ENCODE measurements at regions not wholly inside any gene's neighbourhood (a gene's known extent, or its start where the extent isn't known, plus 50 kb on each side); places are given as distances from the start of the nearest gene placed in this dataset.
"Not testable (repeated sequence)": the region's sequence is repeated elsewhere in the genome, so short reads cannot be mapped to it uniquely, and the experiment has no call there.

- H3K36me3 ChIP-seq (ENCODE audit: control insufficient read depth in 2 of 2, extremely low read depth in 1 of 2, insufficient read depth in 2 of 2, low read length in 2 of 2); BruUV-seq (replicated peaks); H3K9me3 ChIP-seq (replicated peaks; ENCODE audit: control insufficient read depth, insufficient read depth, low read length); H3K4me2 ChIP-seq (ENCODE audit: insufficient read depth, low read length); H2AFZ ChIP-seq (ENCODE audit: low read depth, low read length); CTCF ChIA-PET; H3K4me3 ChIP-seq (replicated peaks in 1 of 3; ENCODE audit: insufficient read depth in 1 of 3, low read depth in 1 of 3, low read length in 3 of 3); intact Hi-C loops (cut with micrococcal nuclease); H3K9me1 ChIP-seq (replicated peaks; ENCODE audit: control insufficient read depth, extremely low read depth, insufficient read depth, low read length); H3K79me2 ChIP-seq (ENCODE audit: control insufficient read depth, insufficient read depth, low read length); DNase-seq (ENCODE audit: low read depth, low spot score); dilution Hi-C loops (cut with MboI; ENCODE audit: extremely low pct_ligation_motif_present, low sequenced_read_pairs); POLR2A ChIA-PET; H4K20me1 ChIP-seq (replicated peaks; ENCODE audit: control insufficient read depth, extremely low read depth, insufficient read depth, low read length); H3K9ac ChIP-seq (replicated peaks; ENCODE audit: extremely low read depth, insufficient read depth, low read length); H3K27me3 ChIP-seq (ENCODE audit: control insufficient read depth in 2 of 2, insufficient read depth in 2 of 2, low read length in 2 of 2); H3K27ac ChIP-seq (ENCODE audit: insufficient read depth, low read depth, low read length); H3K4me1 ChIP-seq (ENCODE audit: control insufficient read depth, extremely low read depth, insufficient read depth, low read length): not testable (repeated sequence)
- peak; percentile 98 for FAIRE-seq
These were observed 323.5 kb downstream of the KLF13 start for GRCh38 chr15:31650055-31650701.

GRCh38 chr15:31656915-31657314 is 330.3 kb downstream of the KLF13 start:
- H3K4me1 ChIP-seq (ENCODE audit: control insufficient read depth, extremely low read depth, insufficient read depth, low read length); CTCF ChIA-PET: not testable (repeated sequence)

GRCh38 chr15:31660816-31661215 is 334.2 kb downstream of the KLF13 start:
- no peak overlapping the region for H3K27ac ChIP-seq (ENCODE audit: insufficient read depth, low read depth, low read length)
- FAIRE-seq, result no peak
- no peaks in the 10 kb centered on the region for H3K9me1 ChIP-seq (replicated peaks; ENCODE audit: control insufficient read depth, extremely low read depth, insufficient read depth, low read length)
- H3K4me1 ChIP-seq (ENCODE audit: control insufficient read depth, extremely low read depth, insufficient read depth, low read length), result no peaks in the 10 kb centered on the region
- no TSS peak for BruUV-seq (replicated peaks)
- H3K36me3 ChIP-seq (ENCODE audit: control insufficient read depth in 2 of 2, extremely low read depth in 1 of 2, insufficient read depth in 2 of 2, low read length in 2 of 2), result no peaks in the 10 kb centered on the region
- no peaks in the 10 kb centered on the region for H3K9me3 ChIP-seq (replicated peaks; ENCODE audit: control insufficient read depth, insufficient read depth, low read length)
- dilution Hi-C loops (cut with MboI; ENCODE audit: extremely low pct_ligation_motif_present, low sequenced_read_pairs) (no loop called here), intact Hi-C loops (cut with micrococcal nuclease) (loop anchor here (10.0 kb wide), 1 partner anchor 916 kb away; no protein-coding TSS in a partner anchor)
- CTCF ChIA-PET, result no interaction called here
- no peaks in the 10 kb centered on the region for H3K27me3 ChIP-seq (ENCODE audit: control insufficient read depth in 2 of 2, insufficient read depth in 2 of 2, low read length in 2 of 2)
- no peak for DNase-seq (ENCODE audit: low read depth, low spot score)
- H4K20me1 ChIP-seq (replicated peaks; ENCODE audit: control insufficient read depth, extremely low read depth, insufficient read depth, low read length), result no peaks in the 10 kb centered on the region
- no peak overlapping the region for H3K4me3 ChIP-seq (replicated peaks in 1 of 3; ENCODE audit: insufficient read depth in 1 of 3, low read depth in 1 of 3, low read length in 3 of 3)
- no peaks in the 10 kb centered on the region for H3K79me2 ChIP-seq (ENCODE audit: control insufficient read depth, insufficient read depth, low read length)
- H2AFZ ChIP-seq (ENCODE audit: low read depth, low read length), result no peak overlapping the region
- no peak overlapping the region for H3K4me2 ChIP-seq (ENCODE audit: insufficient read depth, low read length)
- no peak overlapping the region for H3K9ac ChIP-seq (replicated peaks; ENCODE audit: extremely low read depth, insufficient read depth, low read length)
- POLR2A ChIA-PET, result no interaction called here
- TF ChIP-seq CTCF (IDR thresholded peaks at IDR 0.05; ENCODE audit: extremely low read depth in 1 of 2, insufficient read depth in 1 of 2, low read depth in 1 of 2, low read length in 2 of 2), result no peak
- TF ChIP-seq POLR2AphosphoS5 (IDR thresholded peaks at IDR 0.05; ENCODE audit: insufficient read depth, low read depth, low read length), result no peak
- no peak for TF ChIP-seq POLR2A (IDR thresholded peaks at IDR 0.05; ENCODE audit: low read depth, low read length)
- no peak for TF ChIP-seq FOS (IDR thresholded peaks at IDR 0.05; ENCODE audit: borderline replicate concordance, insufficient read depth, low read length)
- no peak for TF ChIP-seq GATA2 (IDR thresholded peaks at IDR 0.05; ENCODE audit: insufficient read depth, insufficient read length, low read depth, low read length)
- no peak for TF ChIP-seq MYC (IDR thresholded peaks at IDR 0.05; ENCODE audit: low read depth, low read length)
- TF ChIP-seq JUN (IDR thresholded peaks at IDR 0.05; ENCODE audit: borderline replicate concordance, insufficient read depth, insufficient read length, low read depth), result no peak
- TF ChIP-seq EZH2 (IDR thresholded peaks at IDR 0.05; ENCODE audit: borderline replicate concordance, low read depth, low read length, severe bottlenecking), result no peak
- no peak for TF ChIP-seq MAX (IDR thresholded peaks at IDR 0.05; ENCODE audit: insufficient read depth, insufficient read length)

More at GRCh38 chr15:31656915-31657314, 330.3 kb downstream of the KLF13 start:
- H3K79me2 ChIP-seq (ENCODE audit: control insufficient read depth, insufficient read depth, low read length); H3K4me2 ChIP-seq (ENCODE audit: insufficient read depth, low read length); BruUV-seq (replicated peaks); H3K9me1 ChIP-seq (replicated peaks; ENCODE audit: control insufficient read depth, extremely low read depth, insufficient read depth, low read length); H3K27ac ChIP-seq (ENCODE audit: insufficient read depth, low read depth, low read length); H3K27me3 ChIP-seq (ENCODE audit: control insufficient read depth in 2 of 2, insufficient read depth in 2 of 2, low read length in 2 of 2); H4K20me1 ChIP-seq (replicated peaks; ENCODE audit: control insufficient read depth, extremely low read depth, insufficient read depth, low read length); H3K9me3 ChIP-seq (replicated peaks; ENCODE audit: control insufficient read depth, insufficient read depth, low read length); DNase-seq (ENCODE audit: low read depth, low spot score); POLR2A ChIA-PET; H3K36me3 ChIP-seq (ENCODE audit: control insufficient read depth in 2 of 2, extremely low read depth in 1 of 2, insufficient read depth in 2 of 2, low read length in 2 of 2); FAIRE-seq; H3K9ac ChIP-seq (replicated peaks; ENCODE audit: extremely low read depth, insufficient read depth, low read length); dilution Hi-C loops (cut with MboI; ENCODE audit: extremely low pct_ligation_motif_present, low sequenced_read_pairs); H3K4me3 ChIP-seq (replicated peaks in 1 of 3; ENCODE audit: insufficient read depth in 1 of 3, low read depth in 1 of 3, low read length in 3 of 3); H2AFZ ChIP-seq (ENCODE audit: low read depth, low read length); intact Hi-C loops (cut with micrococcal nuclease): not testable (repeated sequence)

All from endothelial cell of umbilical vein (primary cell).